ENCODE measurements at regions not wholly inside any gene's neighbourhood (a gene's known extent, or its start where the extent isn't known, plus 50 kb on each side); places are given as distances from the start of the nearest gene placed in this dataset.
"Not testable (repeated sequence)": the region's sequence is repeated elsewhere in the genome, so short reads cannot be mapped to it uniquely, and the experiment has no call there.

- no peak for DNase-seq
These were observed 1980.0 kb upstream of the CDH6 start for GRCh38 chr5:29213475-29213874.

GRCh38 chr5:29208024-29208423 is 1985.5 kb upstream of the CDH6 start:
- no peak for DNase-seq

GRCh38 chr5:29203049-29203448 is 1990.4 kb upstream of the CDH6 start:
- no peak for DNase-seq

GRCh38 chr5:29197631-29198454 is 1995.6 kb upstream of the CDH6 start:
- no peak for DNase-seq

GRCh38 chr5:29193972-29194371 is 1999.5 kb upstream of the CDH6 start:
- DNase-seq = no peak

GRCh38 chr5:29191269-29192048 is 2002.0 kb upstream of the CDH6 start:
- DNase-seq = not testable (repeated sequence)

- not testable (repeated sequence) for DNase-seq
These were observed 2003.1 kb upstream of the CDH6 start for GRCh38 chr5:29190398-29190797.

GRCh38 chr5:29186380-29186779 is 2007.1 kb upstream of the CDH6 start:
- not testable (repeated sequence) for DNase-seq

- no peak for DNase-seq
These were observed 2007.9 kb upstream of the CDH6 start for GRCh38 chr5:29185558-29185957.

- no peak for DNase-seq
These were observed 2017.7 kb upstream of the CDH6 start for GRCh38 chr5:29175774-29176173.

GRCh38 chr5:29170599-29170998 is 2022.9 kb upstream of the CDH6 start:
- DNase-seq = no peak

GRCh38 chr5:29169886-29170285 is 2023.6 kb upstream of the CDH6 start:
- no peak for DNase-seq

GRCh38 chr5:29162297-29162696 is 2031.2 kb upstream of the CDH6 start:
- DNase-seq = no peak

GRCh38 chr5:29161399-29162291 is 2031.8 kb upstream of the CDH6 start:
- no peak for DNase-seq

GRCh38 chr5:29157975-29158374 is 2035.5 kb upstream of the CDH6 start:
- DNase-seq = no peak

GRCh38 chr5:29150840-29151239 is 2042.6 kb upstream of the CDH6 start:
- DNase-seq = no peak

- no peak for DNase-seq
These were observed 2044.9 kb upstream of the CDH6 start for GRCh38 chr5:29148581-29148980.

GRCh38 chr5:29148073-29148472 is 2045.4 kb upstream of the CDH6 start:
- DNase-seq = no peak

GRCh38 chr5:29143266-29143665 is 2050.2 kb upstream of the CDH6 start:
- no peak for DNase-seq

- DNase-seq = no peak
These were observed 2059.1 kb upstream of the CDH6 start for GRCh38 chr5:29134418-29134817.

- no peak for DNase-seq
These were observed 2062.2 kb upstream of the CDH6 start for GRCh38 chr5:29131285-29131684.

- DNase-seq = no peak
These were observed 2062.7 kb upstream of the CDH6 start for GRCh38 chr5:29130786-29131185.

- DNase-seq = not testable (repeated sequence)
These were observed 2065.8 kb upstream of the CDH6 start for GRCh38 chr5:29127524-29128156.
